H1 (cell line): ENCODE measurements at regions not wholly inside any gene's neighbourhood (a gene's known extent, or its start where the extent isn't known, plus 50 kb on each side); places are given as distances from the start of the nearest gene placed in this dataset.

Experiments
- CTCF ChIA-PET: fragments of 300-600 bp; sonication (Branson Sonifier 250); formaldehyde crosslinking; loops from one replicate; lab custom pipeline; 2021; ENCODE audit not compliant: partially characterized antibody; lab: Charles Lee
- POLR2A ChIA-PET: fragments of 300-600 bp; sonication (Branson Sonifier 250); formaldehyde crosslinking; loops from one replicate; lab custom pipeline; 2021; ENCODE audit warnings: inconsistent platforms; ENCODE audit not compliant: partially characterized antibody; lab: Charles Lee
- DNase-seq, 2 experiments: peaks; one replicate each; pipeline versions ENCODE4 v3.0.0 to v3.0.0-alpha.2; 2010 to 2022; ENCODE audit warnings: low spot score in 2 of 2, low read depth in 1 of 2, mixed read lengths in 1 of 2
- FAIRE-seq: peaks from 2 replicates; lab custom pipeline; 2011; peaks lifted over from hg19 to GRCh38; lab: Jason Lieb, UNC
- H2AFZ ChIP-seq: 2 replicates; pipeline ENCODE4 v1.8.1; 2012; ENCODE audit warnings: low read length, inconsistent platforms
- H2AK5ac ChIP-seq: 2 replicates; pipeline ENCODE4 v1.6.1; 2013; ENCODE audit warnings: low read depth, low read length
- H2BK120ac ChIP-seq: replicated peaks from 2 replicates; pipeline ENCODE3; 2013; ENCODE audit warnings: low read depth, low read length, inconsistent platforms
- H2BK12ac ChIP-seq: 2 replicates; pipeline ENCODE4 v1.6.1; 2013; ENCODE audit warnings: low read depth, low read length
- H2BK15ac ChIP-seq: 2 replicates; pipeline ENCODE4 v1.6.1; 2013; ENCODE audit warnings: low read length
- H2BK20ac ChIP-seq: 2 replicates; pipeline ENCODE4 v1.6.1; 2013; ENCODE audit warnings: low read length
- H2BK5ac ChIP-seq: 2 replicates; pipeline ENCODE4 v1.6.1; 2013; ENCODE audit warnings: low read depth, low read length
- H3K14ac ChIP-seq: 2 replicates; pipeline ENCODE4 v1.6.1; 2013; ENCODE audit warnings: inconsistent platforms; ENCODE audit not compliant: insufficient read length
- H3K18ac ChIP-seq: 2 replicates; pipeline ENCODE4 v1.6.1; 2013; ENCODE audit warnings: low read length; ENCODE audit errors: extremely low read depth
- H3K23ac ChIP-seq: 2 replicates; pipeline ENCODE4 v1.6.1; 2013; ENCODE audit warnings: inconsistent platforms; ENCODE audit not compliant: insufficient read length
- H3K23me2 ChIP-seq: 2 replicates; pipeline ENCODE4 v1.6.1; 2013; ENCODE audit warnings: low read depth, low read length
- H3K27ac ChIP-seq: 2 replicates; pipeline ENCODE4 v1.6.1; 2011; ENCODE audit warnings: low read depth, low read length, inconsistent platforms
- H3K27me3 ChIP-seq, 4 experiments: replicated peaks in 1 of 4; 1 replicate in 1 of 4; 2 replicates in 3 of 4; pipeline versions ENCODE4 v1.6.1 to v1.8.1; 2011 to 2013; ENCODE audit warnings: low read length in 3 of 4, mild to moderate bottlenecking in 3 of 4, inconsistent platforms in 2 of 4, mixed read lengths in 2 of 4, moderate library complexity in 1 of 4; ENCODE audit not compliant: control insufficient read depth in 3 of 4, insufficient read depth in 3 of 4; ENCODE audit errors: extremely low read depth in 1 of 4
- H3K36me3 ChIP-seq, 4 experiments: 2 replicates each; pipeline versions ENCODE4 v1.6.1 to v1.8.1; 2011 to 2013; ENCODE audit warnings: mild to moderate bottlenecking in 4 of 4, low read length in 3 of 4, moderate library complexity in 2 of 4, control low read depth in 1 of 4, inconsistent platforms in 1 of 4; ENCODE audit not compliant: insufficient read depth in 4 of 4, control insufficient read depth in 2 of 4
- H3K4ac ChIP-seq: replicated peaks from 2 replicates; pipeline ENCODE3; 2013; ENCODE audit warnings: low read length, low read depth, mixed read lengths, inconsistent platforms; ENCODE audit not compliant: insufficient read length
- H3K4me1 ChIP-seq, 4 experiments: replicated peaks in 1 of 4; 1 replicate in 1 of 4; 2 replicates in 3 of 4; pipeline versions ENCODE4 v1.6.1 to v1.8.1; 2011 to 2013; ENCODE audit warnings: low read length in 3 of 4, inconsistent platforms in 2 of 4, mixed read lengths in 1 of 4; ENCODE audit not compliant: insufficient read depth in 4 of 4, control insufficient read depth in 3 of 4
- H3K4me2 ChIP-seq, 2 experiments: 2 replicates each; pipeline versions ENCODE4 v1.6.1 to v1.8.1; 2011 to 2013; ENCODE audit warnings: low read depth in 2 of 2, low read length in 2 of 2, control low read depth in 1 of 2, inconsistent platforms in 1 of 2, mild to moderate bottlenecking in 1 of 2; ENCODE audit not compliant: insufficient read depth in 1 of 2
- H3K4me3 ChIP-seq, 4 experiments: fragments of 200-600, 300-600 bp in 1 of 4; sonication (generic), shearing (Covaris generic), sonication (Bioruptor Twin) in 1 of 4; 2 replicates each; pipeline versions ENCODE4 v1.5.1 to v1.8.1; 2011 to 2016; ENCODE audit warnings: low read length in 4 of 4, low read depth in 3 of 4, control low read depth in 2 of 4, inconsistent platforms in 2 of 4, mild to moderate bottlenecking in 2 of 4, mixed read lengths in 1 of 4, moderate library complexity in 1 of 4; ENCODE audit not compliant: insufficient read depth in 2 of 4; ENCODE audit errors: extremely low read depth in 1 of 4
- H3K56ac ChIP-seq: replicated peaks from 2 replicates; pipeline ENCODE3; 2013; ENCODE audit warnings: low read depth, mild to moderate bottlenecking, mixed read lengths, low read length, inconsistent platforms; ENCODE audit not compliant: insufficient read length
- H3K79me1 ChIP-seq: 2 replicates; pipeline ENCODE4 v1.6.1; 2013; ENCODE audit warnings: low read depth, low read length, control low read depth
- H3K79me2 ChIP-seq, 2 experiments: 2 replicates each; pipeline versions ENCODE4 v1.6.1 to v1.8.1; 2012 to 2013; ENCODE audit warnings: low read length in 2 of 2, mild to moderate bottlenecking in 2 of 2, inconsistent platforms in 1 of 2; ENCODE audit not compliant: insufficient read depth in 2 of 2, control insufficient read depth in 1 of 2
- H3K9ac ChIP-seq, 4 experiments: replicated peaks in 1 of 4; 1 replicate in 1 of 4; 2 replicates in 3 of 4; pipeline versions ENCODE4 v1.6.1 to v1.8.1; 2011 to 2013; ENCODE audit warnings: low read depth in 3 of 4, low read length in 3 of 4, control low read depth in 2 of 4, mild to moderate bottlenecking in 2 of 4, moderate library complexity in 2 of 4, inconsistent platforms in 1 of 4; ENCODE audit errors: extremely low read depth in 1 of 4
- H3K9me3 ChIP-seq, 2 experiments: 2 replicates each; pipeline versions ENCODE4 v1.6.1 to v1.8.1; 2012 to 2013; ENCODE audit warnings: mild to moderate bottlenecking in 2 of 2, moderate library complexity in 2 of 2, control low read depth in 1 of 2, inconsistent platforms in 1 of 2, low read depth in 1 of 2, low read length in 1 of 2, mixed read lengths in 1 of 2; ENCODE audit not compliant: insufficient read depth in 2 of 2
- H4K20me1 ChIP-seq, 2 experiments: replicated peaks in 1 of 2; 2 replicates each; pipeline versions ENCODE3 to v1.8.1; 2011 to 2013; ENCODE audit warnings: inconsistent platforms in 2 of 2, low read length in 2 of 2, mild to moderate bottlenecking in 1 of 2; ENCODE audit not compliant: insufficient read depth in 2 of 2, control insufficient read depth in 1 of 2
- H4K5ac ChIP-seq: 2 replicates; pipeline ENCODE4 v1.6.1; 2013; ENCODE audit warnings: low read length, low read depth, mixed read lengths, inconsistent platforms; ENCODE audit not compliant: insufficient read length
- H4K8ac ChIP-seq: 2 replicates; pipeline ENCODE4 v1.8.0; 2013; ENCODE audit warnings: mild to moderate bottlenecking, moderate library complexity, low read length, inconsistent platforms; ENCODE audit not compliant: insufficient read depth; ENCODE audit errors: extremely low read depth
- H4K91ac ChIP-seq: replicated peaks from 2 replicates; pipeline ENCODE3; 2013; ENCODE audit warnings: low read length, mixed read lengths, inconsistent platforms; ENCODE audit not compliant: insufficient read length
- CTCF ChIP-seq, 3 experiments: IDR thresholded peaks; 1 replicate in 2 of 3; 2 replicates in 1 of 3; pipeline versions ENCODE4 v1.5.1 to v1.6.1; 2011; ENCODE audit warnings: low read length in 3 of 3, mild to moderate bottlenecking in 3 of 3, inconsistent platforms in 2 of 3, low read depth in 1 of 3, moderate library complexity in 1 of 3; ENCODE audit not compliant: insufficient read depth in 1 of 3; ENCODE audit errors: control extremely low read depth in 1 of 3
- RAD21 ChIP-seq, 2 experiments: IDR thresholded peaks in 1 of 2; conservative IDR thresholded peaks in 1 of 2; 2 replicates each; pipeline ENCODE4 v1.6.1; 2011; ENCODE audit warnings: low read depth in 2 of 2, low read length in 2 of 2, improper control_type of control experiment in 1 of 2, inconsistent platforms in 1 of 2, mild to moderate bottlenecking in 1 of 2, moderate library complexity in 1 of 2
- SIN3A ChIP-seq, 2 experiments: IDR thresholded peaks in 1 of 2; conservative IDR thresholded peaks in 1 of 2; 2 replicates each; pipeline ENCODE4 v1.6.1; 2011 to 2012; ENCODE audit warnings: low read length in 2 of 2, improper control_type of control experiment in 1 of 2, low read depth in 1 of 2, mild to moderate bottlenecking in 1 of 2
- WGBS, 2 experiments: shearing (Covaris generic) in 1 of 2; methylation state at CpG; one replicate each; pipeline versions ENCODE4 v1.1.6 to v1.1.7; 2013 to 2015; ENCODE audit warnings: low lambda C conversion rate in 2 of 2, mixed read lengths in 2 of 2, inconsistent platforms in 1 of 2, low coverage in 1 of 2, missing lambda C conversion rate in 1 of 2; ENCODE audit not compliant: insufficient replicate concordance in 2 of 2, insufficient coverage in 1 of 2, insufficient read length in 1 of 2; ENCODE audit errors: extremely low coverage in 1 of 2, missing lambda C conversion rate in 1 of 2; 5-methylcytosine and 5-hydroxymethylcytosine counted together
- TF ChIP-seq, protein P1 (sequence below): IDR thresholded peaks from 2 replicates; pipeline ENCODE4 v1.6.1; 2012; ENCODE audit warnings: low read length, inconsistent platforms

DNA sequence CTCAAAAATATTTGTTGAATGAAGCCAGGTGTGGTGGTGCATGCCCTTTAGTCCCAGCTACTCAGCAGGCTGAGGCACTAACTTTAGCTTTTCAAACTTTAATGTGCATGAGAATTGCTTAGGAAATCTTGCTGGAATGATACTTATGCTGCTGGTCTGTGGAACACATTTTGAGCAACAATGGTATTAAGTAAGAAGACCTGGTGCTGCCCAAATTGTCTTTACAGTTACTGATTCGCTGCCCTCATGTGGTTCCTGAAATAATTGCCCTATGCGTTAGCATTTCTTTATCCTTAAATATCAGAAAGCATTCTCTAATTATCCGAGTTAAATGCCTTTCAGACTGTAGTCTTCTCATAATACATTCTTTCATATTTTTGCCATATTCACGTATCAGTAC is 76.0 kb upstream of the SESTD1 start:
- H3K9me3 ChIP-seq, result no peaks in the 10 kb centered on the region
- no peaks in the 10 kb centered on the region for H3K36me3 ChIP-seq
- peaks cover 0 to 11% (median 2%) of the 10 kb centered on the region in 4 experiments; a peak in 4 of 7 replicates for H3K4me1 ChIP-seq
- H2BK120ac ChIP-seq, result no peak overlapping the region
- CTCF ChIA-PET, result interaction anchor here (0.6 to 2.9 kb wide), 10 partner anchors 11 to 640 kb away, joined by 3 to 12 read pairs (median 4); no protein-coding TSS in a partner anchor
- H2BK15ac ChIP-seq, result no peak overlapping the region
- no peak overlapping the region for H3K9ac ChIP-seq
- FAIRE-seq, result no peak
- no peaks in the 10 kb centered on the region for H3K79me1 ChIP-seq
- H3K27me3 ChIP-seq, result no peaks in the 10 kb centered on the region
- H2BK20ac ChIP-seq, result no peak overlapping the region
- 65% methylated on average over 4 of the region's 4 CpGs; no CpG with 5 or more reads in 1 of the 2 experiments for WGBS, 2 experiments
- no peak overlapping the region for H3K23ac ChIP-seq
- POLR2A ChIA-PET, result no interaction called here
- no peak overlapping the region for H3K4me3 ChIP-seq
- no peak overlapping the region for H3K4ac ChIP-seq
- H2AFZ ChIP-seq, result 0 out of 2 replicates have a peak overlapping the region, but pooled peaks have one; percentile 37
- no peak for DNase-seq
- H3K14ac ChIP-seq, result no peak overlapping the region
- H2BK5ac ChIP-seq, result no peak overlapping the region
- no peak overlapping the region for H4K91ac ChIP-seq
- no peak overlapping the region for H3K4me2 ChIP-seq
- H4K8ac ChIP-seq, result no peak overlapping the region
- H3K18ac ChIP-seq, result no peak overlapping the region
- H3K79me2 ChIP-seq, result no peaks in the 10 kb centered on the region
- no peak overlapping the region for H4K5ac ChIP-seq
- no peak overlapping the region for H2AK5ac ChIP-seq
- H4K20me1 ChIP-seq, result no peaks in the 10 kb centered on the region
- no peak overlapping the region for H3K27ac ChIP-seq
- no peak overlapping the region for H3K56ac ChIP-seq
- peak; percentile 65 to 66 for TF ChIP-seq RAD21 (IDR thresholded peaks at IDR 0.05 in 1 of 2, conservative IDR thresholded peaks at IDR 0.05 in 1 of 2; ENCODE audit: low read depth in 2 of 2, low read length in 2 of 2)
- no peak for TF ChIP-seq SIN3A (conservative IDR thresholded peaks at IDR 0.05 in 1 of 2, IDR thresholded peaks at IDR 0.05 in 1 of 2; ENCODE audit: low read depth in 1 of 2, low read length in 2 of 2)
- TF ChIP-seq, protein P1, sequence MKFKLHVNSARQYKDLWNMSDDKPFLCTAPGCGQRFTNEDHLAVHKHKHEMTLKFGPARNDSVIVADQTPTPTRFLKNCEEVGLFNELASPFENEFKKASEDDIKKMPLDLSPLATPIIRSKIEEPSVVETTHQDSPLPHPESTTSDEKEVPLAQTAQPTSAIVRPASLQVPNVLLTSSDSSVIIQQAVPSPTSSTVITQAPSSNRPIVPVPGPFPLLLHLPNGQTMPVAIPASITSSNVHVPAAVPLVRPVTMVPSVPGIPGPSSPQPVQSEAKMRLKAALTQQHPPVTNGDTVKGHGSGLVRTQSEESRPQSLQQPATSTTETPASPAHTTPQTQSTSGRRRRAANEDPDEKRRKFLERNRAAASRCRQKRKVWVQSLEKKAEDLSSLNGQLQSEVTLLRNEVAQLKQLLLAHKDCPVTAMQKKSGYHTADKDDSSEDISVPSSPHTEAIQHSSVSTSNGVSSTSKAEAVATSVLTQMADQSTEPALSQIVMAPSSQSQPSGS, result no peak
- TF ChIP-seq CTCF (IDR thresholded peaks at IDR 0.05; ENCODE audit: control extremely low read depth in 1 of 3, insufficient read depth in 1 of 3, low read depth in 1 of 3, low read length in 3 of 3), result peak in 2 of 3 experiments; percentile 40 to 59; a peak in 3 of 4 replicates
- no peaks in the 10 kb centered on the region for H3K23me2 ChIP-seq
- H2BK12ac ChIP-seq, result no peak overlapping the region
